Activated effector memory CD4-positive, alpha-beta T cell treated with anti-CD3 and anti-CD28 coated beads, Interleukin-2, amount 50 U/mL, for 16 hours (primary cell): ENCODE measurements at regions not wholly inside any gene's neighbourhood (a gene's known extent, or its start where the extent isn't known, plus 50 kb on each side); places are given as distances from the start of the nearest gene placed in this dataset.

ENCODE experiments used
- DNase-seq: peaks from one replicate; pipeline ENCODE4 v3.0.0-alpha.2; 2020

GRCh38 chrX:5829469-5829868 is 399.2 kb downstream of the NLGN4X start:
- DNase-seq = no peak

GRCh38 chrX:5829060-5829459 is 399.6 kb downstream of the NLGN4X start:
- DNase-seq = no peak

- no peak for DNase-seq
Measured at GRCh38 chrX:5823903-5824302, 404.8 kb downstream of the NLGN4X start.

- DNase-seq = no peak
Measured at GRCh38 chrX:5810636-5811035, 418.0 kb downstream of the NLGN4X start.

GRCh38 chrX:5807181-5807580 is 421.5 kb downstream of the NLGN4X start:
- DNase-seq = no peak

- DNase-seq = no peak
Measured at GRCh38 chrX:5802391-5802790, 426.3 kb downstream of the NLGN4X start.

GRCh38 chrX:5791721-5792120 is 436.9 kb downstream of the NLGN4X start:
- DNase-seq = no peak

GRCh38 chrX:5788910-5789309 is 439.8 kb downstream of the NLGN4X start:
- no peak for DNase-seq

GRCh38 chrX:5780821-5781220 is 447.8 kb downstream of the NLGN4X start:
- no peak for DNase-seq

GRCh38 chrX:5775846-5776430 is 452.7 kb downstream of the NLGN4X start:
- DNase-seq = no peak

- no peak for DNase-seq
Measured at GRCh38 chrX:5774446-5774845, 454.2 kb downstream of the NLGN4X start.

GRCh38 chrX:5771441-5771840 is 457.2 kb downstream of the NLGN4X start:
- DNase-seq = no peak

GRCh38 chrX:5756616-5757015 is 472.1 kb downstream of the NLGN4X start:
- DNase-seq = no peak

GRCh38 chrX:5753291-5753690 is 475.4 kb downstream of the NLGN4X start:
- no peak for DNase-seq

- DNase-seq = no peak
Measured at GRCh38 chrX:5752831-5753230, 475.8 kb downstream of the NLGN4X start.

GRCh38 chrX:5748586-5749150 is 480.0 kb downstream of the NLGN4X start:
- DNase-seq = no peak

GRCh38 chrX:5746231-5746630 is 482.4 kb downstream of the NLGN4X start:
- no peak for DNase-seq

- DNase-seq = no peak
Measured at GRCh38 chrX:5733501-5733900, 495.2 kb downstream of the NLGN4X start.

GRCh38 chrX:5730556-5730955 is 498.1 kb downstream of the NLGN4X start:
- DNase-seq = no peak

GRCh38 chrX:5726224-5726623 is 502.4 kb downstream of the NLGN4X start:
- DNase-seq = no peak

- DNase-seq = no peak
Measured at GRCh38 chrX:5724123-5724522, 504.5 kb downstream of the NLGN4X start.

- DNase-seq = no peak
Measured at GRCh38 chrX:5718651-5719050, 510.0 kb downstream of the NLGN4X start.

- no peak for DNase-seq
Measured at GRCh38 chrX:5716666-5717065, 512.0 kb downstream of the NLGN4X start.

GRCh38 chrX:5708251-5708650 is 520.4 kb downstream of the NLGN4X start:
- DNase-seq = no peak

GRCh38 chrX:5702890-5703289 is 525.8 kb downstream of the NLGN4X start:
- no peak for DNase-seq
